ENCODE measurements at regions not wholly inside any gene's neighbourhood (a gene's known extent, or its start where the extent isn't known, plus 50 kb on each side); places are given as distances from the start of the nearest gene placed in this dataset.

DNA sequence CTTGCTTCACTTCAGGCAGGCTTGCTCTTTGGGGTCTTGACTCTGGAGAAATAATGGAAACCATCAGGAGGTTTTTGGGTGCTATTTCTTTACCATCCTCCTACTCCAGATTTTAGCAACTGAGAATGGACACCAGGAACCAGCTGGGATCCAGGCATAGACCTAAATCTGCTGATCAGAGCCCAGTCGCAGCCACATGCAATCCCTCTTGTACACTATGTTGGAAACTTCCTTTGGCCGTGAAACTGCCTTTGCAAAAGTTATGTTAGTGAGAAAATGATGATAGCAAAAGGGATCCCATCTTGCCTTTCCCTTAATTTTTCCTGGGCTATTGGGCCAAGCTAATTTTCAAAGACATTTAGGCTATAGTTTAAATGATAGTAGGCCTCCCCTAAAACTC, 158.8 kb upstream of the ARL4C start:
- TF ChIP-seq, protein P1, sequence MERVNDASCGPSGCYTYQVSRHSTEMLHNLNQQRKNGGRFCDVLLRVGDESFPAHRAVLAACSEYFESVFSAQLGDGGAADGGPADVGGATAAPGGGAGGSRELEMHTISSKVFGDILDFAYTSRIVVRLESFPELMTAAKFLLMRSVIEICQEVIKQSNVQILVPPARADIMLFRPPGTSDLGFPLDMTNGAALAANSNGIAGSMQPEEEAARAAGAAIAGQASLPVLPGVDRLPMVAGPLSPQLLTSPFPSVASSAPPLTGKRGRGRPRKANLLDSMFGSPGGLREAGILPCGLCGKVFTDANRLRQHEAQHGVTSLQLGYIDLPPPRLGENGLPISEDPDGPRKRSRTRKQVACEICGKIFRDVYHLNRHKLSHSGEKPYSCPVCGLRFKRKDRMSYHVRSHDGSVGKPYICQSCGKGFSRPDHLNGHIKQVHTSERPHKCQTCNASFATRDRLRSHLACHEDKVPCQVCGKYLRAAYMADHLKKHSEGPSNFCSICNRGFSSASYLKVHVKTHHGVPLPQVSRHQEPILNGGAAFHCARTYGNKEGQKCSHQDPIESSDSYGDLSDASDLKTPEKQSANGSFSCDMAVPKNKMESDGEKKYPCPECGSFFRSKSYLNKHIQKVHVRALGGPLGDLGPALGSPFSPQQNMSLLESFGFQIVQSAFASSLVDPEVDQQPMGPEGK (CRISPR knock-in tag; IDR thresholded peaks at IDR 0.05; ENCODE audit: borderline replicate concordance), result no peak
- TF ChIP-seq ZNF8 (CRISPR knock-in tag; IDR thresholded peaks at IDR 0.05) (no peak), BACH2 (CRISPR knock-in tag; IDR thresholded peaks at IDR 0.05; ENCODE audit: borderline replicate concordance) (no peak), TCF4 (CRISPR knock-in tag; IDR thresholded peaks at IDR 0.05; ENCODE audit: borderline replicate concordance) (no peak), TOX (CRISPR knock-in tag; IDR thresholded peaks at IDR 0.05; ENCODE audit: borderline replicate concordance) (no peak)
- TF ChIP-seq, protein P2, sequence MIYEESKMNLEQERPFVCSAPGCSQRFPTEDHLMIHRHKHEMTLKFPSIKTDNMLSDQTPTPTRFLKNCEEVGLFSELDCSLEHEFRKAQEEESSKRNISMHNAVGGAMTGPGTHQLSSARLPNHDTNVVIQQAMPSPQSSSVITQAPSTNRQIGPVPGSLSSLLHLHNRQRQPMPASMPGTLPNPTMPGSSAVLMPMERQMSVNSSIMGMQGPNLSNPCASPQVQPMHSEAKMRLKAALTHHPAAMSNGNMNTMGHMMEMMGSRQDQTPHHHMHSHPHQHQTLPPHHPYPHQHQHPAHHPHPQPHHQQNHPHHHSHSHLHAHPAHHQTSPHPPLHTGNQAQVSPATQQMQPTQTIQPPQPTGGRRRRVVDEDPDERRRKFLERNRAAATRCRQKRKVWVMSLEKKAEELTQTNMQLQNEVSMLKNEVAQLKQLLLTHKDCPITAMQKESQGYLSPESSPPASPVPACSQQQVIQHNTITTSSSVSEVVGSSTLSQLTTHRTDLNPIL (CRISPR knock-in tag; IDR thresholded peaks at IDR 0.05; ENCODE audit: low read depth), result no peak
- TF ChIP-seq, protein P3, sequence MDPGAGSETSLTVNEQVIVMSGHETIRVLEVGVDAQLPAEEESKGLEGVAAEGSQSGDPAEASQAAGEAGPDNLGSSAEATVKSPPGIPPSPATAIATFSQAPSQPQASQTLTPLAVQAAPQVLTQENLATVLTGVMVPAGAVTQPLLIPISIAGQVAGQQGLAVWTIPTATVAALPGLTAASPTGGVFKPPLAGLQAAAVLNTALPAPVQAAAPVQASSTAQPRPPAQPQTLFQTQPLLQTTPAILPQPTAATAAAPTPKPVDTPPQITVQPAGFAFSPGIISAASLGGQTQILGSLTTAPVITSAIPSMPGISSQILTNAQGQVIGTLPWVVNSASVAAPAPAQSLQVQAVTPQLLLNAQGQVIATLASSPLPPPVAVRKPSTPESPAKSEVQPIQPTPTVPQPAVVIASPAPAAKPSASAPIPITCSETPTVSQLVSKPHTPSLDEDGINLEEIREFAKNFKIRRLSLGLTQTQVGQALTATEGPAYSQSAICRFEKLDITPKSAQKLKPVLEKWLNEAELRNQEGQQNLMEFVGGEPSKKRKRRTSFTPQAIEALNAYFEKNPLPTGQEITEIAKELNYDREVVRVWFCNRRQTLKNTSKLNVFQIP (CRISPR knock-in tag; IDR thresholded peaks at IDR 0.05; ENCODE audit: borderline replicate concordance, low read depth), result no peak

All from SK-N-SH treated with all-trans-retinoic acid at 6 μM for 48 hours (cell line).